Retina (tissue), 1 donor: ENCODE measurements at regions not wholly inside any gene's neighbourhood (a gene's known extent, or its start where the extent isn't known, plus 50 kb on each side); places are given as distances from the start of the nearest gene placed in this dataset.

Experiments
- DNase-seq: peaks from one replicate; pipeline ENCODE4 v3.0.0-alpha.2; 2016

DNA sequence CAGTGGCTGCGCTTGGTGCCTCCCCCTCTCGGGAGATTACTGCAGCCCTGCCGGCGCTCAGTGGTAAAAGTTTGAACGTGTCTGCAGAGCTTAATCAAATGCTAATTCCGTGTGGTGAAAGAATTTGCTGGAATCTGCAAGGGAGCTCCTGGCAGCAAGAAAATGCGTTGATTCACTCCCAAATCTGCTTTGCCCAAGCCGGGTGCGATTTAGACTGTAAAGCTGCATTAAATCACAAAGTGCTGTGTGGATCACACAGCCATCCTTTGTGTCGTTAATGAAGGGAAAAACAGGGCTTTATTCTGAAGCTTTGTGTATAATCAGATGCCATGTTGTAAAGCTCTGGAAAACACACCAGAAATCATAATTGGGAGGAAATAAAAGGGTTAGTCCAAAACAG lies 444.1 kb downstream of the BCOR start:
- no peak for DNase-seq

DNA sequence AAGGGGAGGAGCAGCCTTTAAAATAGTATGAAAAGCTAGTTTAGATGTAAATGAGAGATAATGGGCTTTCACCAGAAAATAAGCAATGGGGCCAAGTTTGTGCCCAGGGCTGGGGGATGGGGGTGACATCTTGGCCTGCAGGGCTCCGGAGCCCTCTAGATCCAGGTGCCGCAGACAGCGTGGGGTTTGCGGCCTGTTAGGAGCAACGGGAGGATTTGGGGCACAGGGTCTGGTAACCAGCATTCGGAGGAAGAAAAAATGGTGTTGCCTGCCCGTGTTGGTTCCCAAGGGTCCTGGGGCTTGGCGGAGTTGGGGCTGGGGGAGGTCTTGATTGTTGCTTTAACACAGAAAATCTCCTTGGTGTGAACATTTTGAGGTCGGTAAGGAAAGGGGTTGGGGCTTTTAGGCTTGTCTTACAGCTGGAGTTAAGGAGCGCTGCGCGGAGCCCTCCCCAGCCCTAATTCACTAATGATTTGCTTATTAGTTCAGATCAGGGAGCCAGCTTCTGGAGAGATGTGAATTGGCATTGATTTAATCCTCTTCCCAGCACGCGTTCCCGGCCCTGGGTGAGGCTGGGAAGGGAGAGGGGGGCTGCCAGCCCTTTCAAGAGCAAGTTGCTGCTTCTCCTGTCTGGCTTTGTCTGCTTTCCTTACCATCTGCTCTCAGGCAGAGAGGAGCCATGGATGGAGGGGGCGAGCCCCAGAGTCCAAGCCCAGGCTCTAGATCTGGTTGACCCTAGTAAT lies 443.4 kb downstream of the BCOR start:
- DNase-seq: peak; percentile 68

DNA sequence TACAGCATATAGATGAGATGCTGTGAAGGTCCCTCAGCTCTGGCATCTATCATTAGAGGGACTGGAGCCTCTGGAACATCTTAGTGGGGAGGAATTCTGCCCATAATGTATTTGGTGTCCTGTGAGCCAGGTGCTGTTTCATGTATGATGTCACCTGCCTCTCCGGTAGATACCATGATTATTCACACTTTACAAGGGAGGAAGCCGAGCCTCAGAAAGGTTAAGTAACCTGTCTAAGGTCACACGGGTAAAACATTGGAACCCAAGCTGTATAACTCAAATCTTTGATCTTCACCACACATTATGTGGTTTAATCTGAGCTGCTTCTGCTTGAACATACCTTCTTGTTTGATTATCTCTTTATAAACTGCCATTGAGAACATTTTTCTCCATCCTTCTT lies 442.8 kb downstream of the BCOR start:
- DNase-seq: no peak

DNA sequence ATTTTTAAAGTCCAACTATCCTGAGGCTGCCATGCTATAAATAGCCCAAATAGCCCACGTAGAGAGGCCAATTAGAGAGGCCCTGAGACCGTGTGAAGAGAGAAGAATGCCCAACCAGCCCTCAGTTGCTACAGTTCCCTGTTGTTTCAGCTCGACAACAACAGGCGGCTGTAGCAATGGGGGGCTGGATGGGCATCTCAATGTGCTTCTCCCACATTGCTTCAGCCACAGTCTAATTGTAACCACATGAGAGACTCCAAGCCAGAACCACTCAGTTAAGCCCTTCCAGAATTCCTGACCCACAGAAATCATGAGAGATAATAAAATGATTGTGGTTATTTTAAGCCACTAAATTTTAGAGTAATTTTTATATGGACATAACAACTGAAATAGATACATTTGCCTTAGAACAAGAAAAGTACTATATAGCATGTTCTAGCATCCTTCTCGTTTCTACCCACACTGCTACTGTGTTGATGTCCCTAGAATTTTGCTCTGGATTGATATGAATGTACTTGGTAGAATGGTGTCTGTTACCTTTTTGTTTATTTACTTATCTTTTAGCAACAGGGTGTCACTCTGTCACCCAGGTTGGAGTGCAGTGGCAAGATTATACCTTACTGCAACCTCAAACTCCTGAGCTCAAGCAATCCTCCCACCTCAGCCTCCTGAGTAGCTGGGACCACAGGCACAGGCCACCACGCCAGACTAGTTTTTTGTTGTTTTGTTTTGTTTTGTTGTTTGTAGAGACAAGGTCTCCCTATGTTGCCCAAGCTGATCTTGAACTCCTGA lies 436.4 kb downstream of the BCOR start:
- no peak for DNase-seq

DNA sequence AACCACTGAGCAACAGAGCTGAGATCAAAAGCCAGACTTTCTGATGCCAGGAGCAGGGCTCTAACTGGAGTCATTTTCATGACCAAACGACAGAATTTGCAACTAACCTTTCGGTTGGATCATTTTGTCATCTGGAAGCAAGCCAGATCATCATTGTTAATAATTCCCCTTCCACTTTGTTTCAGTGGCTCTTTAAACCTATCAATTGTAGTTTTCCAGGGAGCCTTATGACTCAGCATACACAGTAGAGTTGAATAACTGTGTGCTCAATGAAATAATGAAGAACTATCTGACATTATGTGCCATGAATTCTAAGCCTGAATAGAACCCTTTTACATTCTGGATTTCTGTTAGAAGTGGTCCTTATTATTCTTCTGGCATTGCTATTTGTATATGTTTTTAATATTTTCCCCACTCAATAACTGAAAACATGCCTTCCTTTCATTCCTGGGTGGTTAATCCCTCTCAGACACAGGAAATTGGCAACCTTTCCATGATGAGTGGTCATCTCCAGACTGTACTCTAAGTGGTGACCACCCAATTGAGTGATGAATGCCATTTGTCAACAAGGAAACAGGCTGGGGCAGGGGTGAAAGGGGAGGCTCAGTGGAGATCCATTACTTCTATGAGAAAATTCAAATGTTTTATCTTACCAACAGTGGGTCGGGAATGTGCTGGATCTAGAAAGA lies 431.8 kb downstream of the BCOR start:
- no peak for DNase-seq

DNA sequence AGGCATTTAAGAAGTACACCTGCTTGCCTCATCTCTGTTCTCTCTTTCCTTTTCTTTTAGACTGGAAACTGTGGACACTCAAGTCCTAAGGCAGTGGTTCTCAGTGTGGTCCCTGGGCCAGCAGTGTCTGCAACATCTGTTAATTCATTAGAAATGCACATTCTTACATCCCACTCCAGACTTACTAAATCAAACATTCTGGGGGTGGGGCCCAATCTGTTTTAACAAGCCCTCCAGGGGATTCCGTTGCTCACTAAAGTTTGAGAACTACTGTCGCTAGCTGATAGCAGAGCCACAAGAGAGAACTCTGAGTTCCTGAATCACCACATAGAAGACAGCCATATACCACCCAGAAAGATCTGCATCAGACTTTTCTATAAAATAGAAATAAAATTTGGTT lies 430.6 kb downstream of the BCOR start:
- no peak for DNase-seq

DNA sequence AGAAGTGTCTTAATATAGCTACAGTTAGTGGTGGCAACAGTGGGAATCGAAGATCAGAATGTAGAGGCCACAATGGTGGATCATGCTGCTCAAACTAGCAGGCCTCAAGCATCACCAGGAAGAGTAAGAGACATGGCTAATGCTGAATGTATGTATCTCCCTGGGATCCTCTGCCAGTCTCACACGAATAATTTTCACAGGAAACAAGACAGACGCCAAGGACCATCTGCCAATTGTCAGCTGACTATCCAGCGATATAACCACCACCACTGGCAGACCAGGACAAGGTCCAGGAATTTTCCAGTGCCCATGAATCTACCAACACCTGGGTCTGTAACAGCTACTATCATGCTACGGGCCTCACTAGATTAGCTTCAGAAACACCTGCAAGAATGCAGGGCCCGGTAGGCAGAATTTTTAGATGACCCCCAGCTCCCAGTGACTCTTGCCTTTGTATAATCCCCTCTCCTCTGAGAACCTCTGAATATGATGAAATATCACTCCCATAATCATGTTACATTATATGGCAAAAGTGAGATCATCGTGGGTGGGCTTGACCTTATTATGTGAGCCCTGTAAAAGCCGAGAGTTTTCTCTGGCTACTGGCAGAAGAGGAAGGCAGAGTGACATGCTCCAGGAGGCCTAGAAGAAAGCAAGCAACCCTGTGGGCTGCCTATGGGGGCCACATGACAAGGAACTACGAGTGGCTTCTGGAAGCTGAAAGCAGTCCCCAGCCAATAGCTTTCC lies 429.8 kb downstream of the BCOR start:
- DNase-seq: no peak

DNA sequence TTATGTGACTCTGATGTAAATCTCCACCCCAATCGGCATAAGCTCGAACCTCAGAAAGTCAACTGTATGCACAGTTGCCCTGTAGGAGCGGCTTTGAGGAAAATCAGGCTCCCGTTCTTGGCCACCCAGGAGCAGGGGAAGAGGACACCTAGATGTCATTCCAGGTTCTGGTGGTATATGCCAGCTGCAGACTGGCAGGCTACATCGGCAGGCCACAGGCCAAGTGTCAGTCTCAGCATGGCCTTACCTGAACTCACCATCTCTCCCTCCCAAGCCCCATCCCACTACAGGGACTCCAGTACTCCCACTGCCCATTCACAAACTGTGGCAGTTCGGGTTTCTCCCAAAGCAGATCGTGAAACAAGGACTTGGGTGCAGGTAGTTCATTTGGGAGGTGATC lies 428.1 kb downstream of the BCOR start:
- DNase-seq: no peak

DNA sequence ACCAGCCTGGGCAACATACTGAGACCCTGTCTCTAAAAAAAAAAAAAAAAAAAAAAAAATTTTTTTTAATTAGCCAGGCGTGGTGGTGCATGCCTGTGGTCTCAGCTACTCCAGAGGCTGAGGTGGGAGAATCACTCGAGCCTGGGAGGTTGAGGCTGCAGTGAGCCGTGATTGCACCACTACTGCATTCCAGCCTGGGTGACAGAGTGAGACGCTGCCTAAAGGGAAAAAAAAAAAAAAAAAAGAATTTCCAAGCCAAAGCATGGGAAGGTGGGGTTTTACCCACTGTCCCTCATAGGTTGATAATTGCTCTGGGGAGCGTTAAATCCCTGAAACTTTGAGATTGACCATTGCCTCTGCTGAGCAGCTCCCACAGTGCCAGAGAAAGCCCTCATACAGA lies 427.5 kb downstream of the BCOR start:
- no peak for DNase-seq

DNA sequence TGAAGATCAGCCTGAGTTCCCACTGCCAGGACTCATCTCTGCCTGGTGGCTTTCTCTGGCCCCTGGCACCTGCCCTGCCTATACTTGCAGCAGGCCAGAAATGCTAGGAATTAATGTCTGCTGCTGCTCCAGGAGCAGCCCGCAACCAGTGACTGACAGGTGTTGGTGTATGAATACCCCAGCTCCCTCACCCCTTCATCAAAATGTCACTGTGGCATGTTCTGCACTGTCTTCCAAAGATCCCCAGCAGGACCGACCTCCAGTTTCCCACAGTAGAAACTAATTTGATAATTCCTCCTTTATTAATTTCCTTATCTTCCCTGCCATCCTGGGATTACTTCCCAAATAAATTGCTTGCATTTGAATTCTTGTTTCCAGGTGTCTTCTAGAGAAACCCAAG lies 425.4 kb downstream of the BCOR start:
- no peak for DNase-seq

DNA sequence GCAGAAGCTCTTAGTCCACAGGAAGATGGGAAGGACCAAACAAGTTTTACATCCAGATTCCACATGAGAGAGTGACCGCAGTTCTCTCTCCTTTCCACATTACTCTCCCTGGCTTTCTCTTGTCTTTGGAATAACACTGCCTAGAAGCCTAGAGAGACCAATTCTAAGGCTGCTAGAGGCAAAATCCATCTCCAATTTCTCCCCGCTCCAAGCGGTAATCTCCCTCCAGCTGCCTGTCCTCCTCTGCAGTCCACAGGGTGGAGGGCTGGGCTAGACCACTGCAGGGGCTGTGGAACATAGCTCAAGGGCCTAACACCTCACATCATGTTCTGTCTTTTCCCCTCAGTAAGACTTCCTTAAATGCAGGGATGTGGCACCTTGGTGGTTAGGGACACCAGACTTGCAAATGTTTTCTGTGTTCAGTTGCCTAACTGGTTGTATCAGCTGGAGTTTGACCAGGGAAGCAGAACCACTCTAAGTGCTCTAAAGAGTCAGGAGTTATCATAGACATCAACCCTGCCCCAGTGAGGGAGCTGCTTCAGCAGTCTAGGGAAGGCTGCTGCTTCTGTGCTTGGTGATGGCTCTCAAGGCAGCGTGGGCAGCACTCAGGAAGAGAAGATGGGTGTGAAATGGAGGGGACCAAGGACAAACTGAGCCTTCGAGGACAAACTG lies 423.1 kb downstream of the BCOR start:
- no peak for DNase-seq

DNA sequence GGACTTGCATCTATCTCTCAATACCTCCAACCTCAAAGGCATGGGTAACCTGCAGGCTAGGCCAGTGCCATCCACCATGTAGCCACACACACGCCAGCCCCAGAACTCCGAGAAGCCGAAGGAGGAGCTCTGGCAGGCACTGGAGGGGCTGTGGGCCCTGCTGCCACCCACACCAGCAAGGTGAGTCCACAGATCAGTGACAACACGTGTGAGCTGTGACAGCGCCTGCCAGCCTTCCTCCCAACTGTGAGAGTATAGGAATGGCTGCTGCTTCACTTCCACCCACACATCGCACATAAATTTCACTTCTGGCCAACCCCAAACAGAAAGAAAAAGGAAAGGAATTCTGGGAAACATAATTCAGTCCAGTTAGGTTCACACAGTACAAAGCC lies 422.6 kb downstream of the BCOR start:
- no peak for DNase-seq

DNA sequence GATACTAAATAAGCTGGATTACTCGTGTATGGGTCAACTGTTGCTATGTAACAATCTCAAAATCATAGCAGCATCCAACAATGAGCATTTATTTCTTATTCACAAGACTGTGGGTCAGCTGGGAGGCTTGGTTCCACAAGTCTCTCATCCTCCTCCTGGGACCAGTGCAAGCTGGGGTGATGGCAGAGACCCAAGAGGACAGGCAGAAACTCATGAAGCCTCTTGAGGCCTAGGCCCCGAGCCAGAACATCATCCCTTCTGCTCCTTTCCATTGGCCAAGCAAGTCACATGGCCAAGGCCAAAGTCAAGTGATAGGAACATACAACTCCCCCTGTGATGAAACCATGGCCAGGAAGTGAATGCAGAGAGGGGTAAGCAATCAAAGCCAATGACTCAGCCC lies 422.1 kb downstream of the BCOR start:
- no peak for DNase-seq

DNA sequence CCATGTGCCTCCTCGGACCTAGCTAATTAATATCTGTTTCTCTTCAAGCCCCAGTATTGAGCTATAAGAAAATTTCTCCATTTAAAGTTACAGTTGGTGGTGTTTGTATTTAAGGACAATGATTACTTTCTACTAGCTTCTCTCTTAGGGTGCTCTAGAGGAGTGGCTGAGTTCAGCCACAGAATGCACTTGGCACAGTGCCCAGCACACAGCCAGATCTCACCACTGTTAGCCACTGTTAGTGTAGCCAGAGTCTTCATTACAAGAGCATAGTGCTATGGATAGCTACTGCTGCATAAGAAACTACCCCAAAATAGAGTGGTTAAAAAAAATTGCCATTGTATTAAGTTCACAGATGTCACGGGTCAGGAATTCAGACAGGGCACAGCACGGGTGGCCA lies 421.3 kb downstream of the BCOR start:
- no peak for DNase-seq

DNA sequence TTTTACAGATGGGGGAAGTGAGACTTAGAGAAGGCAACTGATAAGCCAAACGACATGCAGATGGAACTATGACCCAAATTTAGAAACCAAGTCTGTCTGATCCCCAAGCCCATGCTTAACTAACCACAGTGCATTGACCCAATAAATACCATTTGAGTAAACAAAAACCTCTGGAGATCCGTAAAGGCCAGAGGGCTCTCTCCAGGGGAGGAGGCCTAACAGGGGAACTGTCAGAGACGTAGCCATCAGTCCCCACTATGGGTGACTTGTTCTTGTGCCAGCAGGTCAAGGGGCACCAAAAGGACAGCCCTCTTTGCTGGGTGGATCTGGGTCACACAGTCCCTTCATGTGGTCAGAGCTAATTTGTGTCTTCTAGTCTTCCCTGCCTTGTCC lies 420.2 kb downstream of the BCOR start:
- DNase-seq: peak; percentile 47

DNA sequence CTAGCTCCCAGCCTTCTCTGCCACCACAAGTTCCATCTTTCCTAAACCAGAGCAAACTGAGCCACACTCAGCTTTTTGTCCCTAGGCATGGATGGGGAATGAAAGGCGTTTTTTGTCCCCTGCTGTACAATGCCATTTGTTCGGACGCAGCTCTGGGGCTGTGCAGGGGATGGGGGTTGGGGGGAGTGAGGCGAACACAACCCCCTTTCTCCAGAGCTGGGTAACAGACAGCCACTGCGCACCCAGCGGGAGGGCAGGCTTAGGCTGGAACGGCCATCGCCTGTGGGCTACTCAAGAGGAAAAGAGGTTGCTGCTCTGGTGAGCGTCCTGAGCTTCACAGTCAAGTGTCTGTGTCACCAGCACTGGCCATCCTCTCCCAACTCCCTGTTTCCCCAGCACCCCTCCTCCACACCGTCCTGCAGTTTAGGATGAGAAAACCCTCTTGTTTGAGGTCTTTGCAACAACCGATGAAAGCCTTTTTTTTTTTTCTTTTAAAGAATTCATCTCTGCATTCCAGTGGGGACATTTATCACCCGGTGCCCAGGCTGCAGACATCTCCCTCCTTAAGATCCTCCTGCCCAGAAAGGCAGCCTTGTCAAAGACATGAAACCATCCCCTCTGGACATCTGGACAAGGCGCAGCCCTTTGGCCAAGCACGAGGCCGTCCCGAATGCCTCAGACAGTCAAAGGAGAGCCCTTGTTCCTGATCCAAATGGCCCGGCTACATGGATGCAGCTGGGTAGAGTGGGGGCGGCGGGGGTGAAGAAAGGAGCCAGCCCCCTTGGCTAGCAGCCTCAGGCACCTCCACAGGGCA lies 419.6 kb downstream of the BCOR start:
- peak; percentile 47 for DNase-seq

DNA sequence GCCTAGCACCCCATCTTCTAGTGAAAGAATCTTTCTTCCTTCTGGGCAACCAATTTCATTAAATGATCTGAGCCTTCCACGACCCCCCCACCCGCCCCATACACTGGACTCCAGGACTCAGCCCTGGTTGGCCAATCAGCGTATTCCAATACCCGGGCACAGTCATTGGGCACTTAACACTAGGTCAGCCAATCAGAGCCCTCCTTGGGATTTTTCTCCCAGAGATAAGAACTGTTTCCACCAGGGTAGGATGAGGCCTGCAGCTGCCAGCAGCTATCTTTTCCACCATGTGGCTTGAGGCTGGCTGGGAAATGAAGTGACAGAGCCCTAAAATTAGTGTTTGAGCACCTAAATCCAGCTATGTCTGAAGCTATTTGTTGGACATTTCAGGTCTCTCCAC lies 418.8 kb downstream of the BCOR start:
- DNase-seq: no peak

DNA sequence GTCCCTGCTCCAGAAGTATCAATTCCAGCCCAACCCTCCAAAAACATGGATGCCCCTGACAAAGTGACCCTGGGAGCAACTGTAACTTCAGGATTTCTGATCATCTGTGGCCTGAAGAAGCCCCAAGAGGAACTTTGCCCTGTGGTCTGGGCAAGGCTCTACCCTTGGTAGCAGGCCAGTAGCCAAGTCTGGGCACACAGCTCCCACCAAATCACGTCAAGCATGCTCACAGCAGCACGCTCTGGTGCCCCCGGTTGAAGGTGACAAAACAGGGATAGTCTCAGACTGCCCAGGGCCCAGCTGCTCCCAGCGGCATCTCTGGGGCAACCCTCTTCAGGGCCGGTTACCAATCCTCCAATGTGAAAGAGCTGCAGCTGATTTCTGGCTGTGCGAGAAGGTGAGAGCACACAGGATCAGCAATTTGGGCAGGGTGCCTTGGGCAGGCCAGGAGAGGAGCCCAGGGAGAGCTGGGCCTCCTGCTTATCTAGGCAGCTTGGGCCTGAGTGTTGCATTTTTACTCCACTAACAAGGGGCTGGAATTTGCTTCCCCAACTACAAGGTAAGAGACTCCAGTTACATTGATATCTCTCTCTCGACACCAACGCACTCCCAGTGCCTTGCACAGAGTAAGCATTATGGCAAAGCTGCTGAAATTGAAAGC lies 418.1 kb downstream of the BCOR start:
- DNase-seq: no peak

DNA sequence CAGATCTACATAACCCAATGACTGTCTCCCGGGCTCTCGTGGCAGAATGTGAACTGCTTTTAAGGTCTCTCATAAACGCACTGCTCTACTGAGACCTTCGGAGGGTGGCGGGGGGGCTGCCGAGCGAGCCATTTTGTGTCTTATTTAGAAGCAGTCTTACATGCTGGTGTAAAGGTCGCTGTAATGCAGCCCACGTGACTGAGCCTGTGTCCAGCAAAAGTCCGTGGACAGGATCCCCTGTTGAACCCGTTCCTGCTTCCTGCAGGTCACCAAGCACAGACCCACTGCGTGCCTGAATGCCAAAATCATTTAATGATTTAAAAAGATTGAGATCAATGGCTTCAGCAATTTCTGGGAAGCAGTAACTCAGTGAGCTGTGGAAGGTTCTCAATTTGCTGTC lies 415.9 kb downstream of the BCOR start:
- no peak for DNase-seq

DNA sequence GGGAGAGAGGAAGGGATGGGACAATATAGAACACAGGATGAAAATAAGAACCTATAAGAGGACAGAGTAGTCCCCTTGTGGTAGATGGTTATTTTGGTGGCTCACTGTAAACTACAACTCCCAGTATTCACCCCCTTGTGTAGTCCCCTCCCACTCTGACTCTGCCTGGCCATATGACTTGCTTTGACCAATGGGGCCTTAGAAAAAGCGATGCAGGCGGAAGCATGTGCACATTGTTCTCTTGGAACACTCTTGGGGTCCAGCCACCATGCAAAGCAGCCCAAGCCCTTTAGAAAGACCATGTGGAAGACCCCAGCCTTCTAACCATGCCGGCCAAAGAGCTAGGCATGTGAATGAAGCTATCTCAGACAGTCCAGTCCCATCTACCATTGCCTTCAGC lies 415.0 kb downstream of the BCOR start:
- no peak for DNase-seq

DNA sequence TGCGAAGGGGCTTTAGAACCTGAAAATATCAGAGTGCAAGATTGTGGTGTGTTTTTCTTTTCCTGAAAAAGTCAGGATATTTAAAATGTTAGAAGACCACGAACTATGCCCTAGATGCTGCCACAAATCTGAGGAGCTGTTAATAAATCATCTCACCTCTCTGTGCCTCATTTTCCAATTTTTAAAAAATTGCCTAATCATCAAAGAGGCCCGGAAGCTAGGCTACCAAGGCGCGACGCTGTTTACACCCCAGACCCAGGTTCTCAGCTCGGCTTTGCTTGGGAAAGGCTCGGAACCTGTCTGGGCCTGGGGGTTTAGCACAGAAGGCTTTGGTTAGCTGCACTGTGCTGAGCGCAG lies 409.6 kb downstream of the BCOR start:
- DNase-seq: no peak
